Tibial nerve (tissue), 4 donors: ENCODE measurements at regions not wholly inside any gene's neighbourhood (a gene's known extent, or its start where the extent isn't known, plus 50 kb on each side); places are given as distances from the start of the nearest gene placed in this dataset.

Source experiments
- DNase-seq, 2 donors: peaks; one replicate each; pipeline ENCODE4 v3.0.0-alpha.2; 2019; ENCODE audit warnings: low spot score in 2 of 2
- H3K27ac ChIP-seq, 4 donors: fragments of 200-600 bp; sonication (generic) in 3 of 4; one replicate each; pipeline ENCODE4 v1.5.1; 2017 to 2019; ENCODE audit warnings: mild to moderate bottlenecking in 1 of 4
- H3K27me3 ChIP-seq, 2 donors: fragments of 200-600 bp; sonication (generic) in 1 of 2; one replicate each; pipeline versions ENCODE4 v1.5.1 to v1.6.0; 2017 to 2019
- H3K36me3 ChIP-seq, 3 donors: fragments of 200-600 bp; sonication (generic); one replicate each; pipeline ENCODE4 v1.5.1; 2018 to 2019
- H3K4me1 ChIP-seq, 4 donors: fragments of 200-600 bp; sonication (generic) in 3 of 4; one replicate each; pipeline ENCODE4 v1.5.1; 2017 to 2019
- H3K4me3 ChIP-seq, 4 donors: fragments of 200-600 bp; sonication (generic) in 3 of 4; one replicate each; pipeline ENCODE4 v1.5.1; 2017 to 2019; ENCODE audit warnings: mild to moderate bottlenecking in 1 of 4, moderate library complexity in 1 of 4
- H3K9me3 ChIP-seq, 4 donors: fragments of 200-600 bp; sonication (generic) in 3 of 4; one replicate each; pipeline ENCODE4 v1.5.1; 2017 to 2019
- EP300 ChIP-seq, 2 donors: sonication (generic); formaldehyde crosslinking; IDR thresholded peaks; one replicate each; pipeline ENCODE4 v1.6.1; 2017; ENCODE audit warnings: antibody characterized with exemption in 2 of 2, mild to moderate bottlenecking in 1 of 2
- POLR2A ChIP-seq, 2 donors: fragments of 450-650 bp; IDR thresholded peaks; one replicate each; pipeline ENCODE4 v1.6.1; 2017; ENCODE audit warnings: antibody characterized with exemption in 2 of 2, mild to moderate bottlenecking in 2 of 2, moderate library complexity in 2 of 2
- WGBS, 2 donors: methylation state at CpG; one replicate each; pipeline ENCODE4 v1.1.5; 2018; 5-methylcytosine and 5-hydroxymethylcytosine counted together
- TF ChIP-seq, protein P1 (sequence below), 5 experiments: fragments of 200-600 bp in 3 of 5; fragments of 450-650 bp in 2 of 5; sonication (generic) in 3 of 5; IDR thresholded peaks; one replicate each; pipeline ENCODE4 v1.5.1; 2016 to 2019; ENCODE audit warnings: antibody characterized with exemption in 5 of 5, mild to moderate bottlenecking in 3 of 5, moderate library complexity in 2 of 5

DNA sequence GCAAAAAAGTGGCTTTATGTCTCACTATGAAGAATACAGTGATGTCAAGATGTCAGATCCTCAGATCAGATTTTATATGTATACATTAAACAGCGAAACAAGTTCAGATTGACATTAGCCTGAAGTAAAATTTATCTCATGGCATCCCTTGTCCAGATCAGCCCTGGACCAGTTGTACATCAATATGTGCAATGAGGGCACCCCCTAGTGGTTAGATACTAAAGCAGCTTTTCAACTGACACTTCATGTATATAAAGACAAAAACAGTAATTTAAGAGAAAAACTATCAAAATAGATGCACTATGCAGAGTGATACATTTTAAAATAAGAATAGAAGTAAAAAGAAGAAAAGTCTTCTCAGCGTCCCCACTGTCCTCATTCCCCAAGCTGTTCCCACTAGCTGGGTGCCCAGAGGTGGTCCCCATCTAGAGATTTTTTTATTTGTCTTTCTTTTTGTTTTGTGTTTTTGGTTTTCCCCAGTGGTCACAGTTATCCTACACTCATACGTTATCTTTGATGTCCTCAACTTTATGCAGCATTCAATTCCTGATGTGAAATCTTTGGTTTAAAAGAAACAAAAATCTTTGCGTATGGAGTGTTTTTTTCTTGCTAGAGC lies 2193.4 kb upstream of the RAG2 start:
- peak in 1 of 2 donors; percentile 67 for DNase-seq
- Histone ChIP-seq H3K27ac (no peak overlapping the region), H3K9me3 (no peaks in the 10 kb centered on the region), H3K4me1 (no peaks in the 10 kb centered on the region), H3K36me3 (no peaks in the 10 kb centered on the region), H3K4me3 (no peak overlapping the region), H3K27me3 (no peaks in the 10 kb centered on the region)
- TF ChIP-seq, protein P1, sequence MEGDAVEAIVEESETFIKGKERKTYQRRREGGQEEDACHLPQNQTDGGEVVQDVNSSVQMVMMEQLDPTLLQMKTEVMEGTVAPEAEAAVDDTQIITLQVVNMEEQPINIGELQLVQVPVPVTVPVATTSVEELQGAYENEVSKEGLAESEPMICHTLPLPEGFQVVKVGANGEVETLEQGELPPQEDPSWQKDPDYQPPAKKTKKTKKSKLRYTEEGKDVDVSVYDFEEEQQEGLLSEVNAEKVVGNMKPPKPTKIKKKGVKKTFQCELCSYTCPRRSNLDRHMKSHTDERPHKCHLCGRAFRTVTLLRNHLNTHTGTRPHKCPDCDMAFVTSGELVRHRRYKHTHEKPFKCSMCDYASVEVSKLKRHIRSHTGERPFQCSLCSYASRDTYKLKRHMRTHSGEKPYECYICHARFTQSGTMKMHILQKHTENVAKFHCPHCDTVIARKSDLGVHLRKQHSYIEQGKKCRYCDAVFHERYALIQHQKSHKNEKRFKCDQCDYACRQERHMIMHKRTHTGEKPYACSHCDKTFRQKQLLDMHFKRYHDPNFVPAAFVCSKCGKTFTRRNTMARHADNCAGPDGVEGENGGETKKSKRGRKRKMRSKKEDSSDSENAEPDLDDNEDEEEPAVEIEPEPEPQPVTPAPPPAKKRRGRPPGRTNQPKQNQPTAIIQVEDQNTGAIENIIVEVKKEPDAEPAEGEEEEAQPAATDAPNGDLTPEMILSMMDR (IDR thresholded peaks at IDR 0.05), result peak; percentile 63 to 70 (median 65)
- no peak for TF ChIP-seq POLR2A (IDR thresholded peaks at IDR 0.05)
- 34 to 35% methylated on average over 4 of the region's 4 CpGs for WGBS, 2 donors

DNA sequence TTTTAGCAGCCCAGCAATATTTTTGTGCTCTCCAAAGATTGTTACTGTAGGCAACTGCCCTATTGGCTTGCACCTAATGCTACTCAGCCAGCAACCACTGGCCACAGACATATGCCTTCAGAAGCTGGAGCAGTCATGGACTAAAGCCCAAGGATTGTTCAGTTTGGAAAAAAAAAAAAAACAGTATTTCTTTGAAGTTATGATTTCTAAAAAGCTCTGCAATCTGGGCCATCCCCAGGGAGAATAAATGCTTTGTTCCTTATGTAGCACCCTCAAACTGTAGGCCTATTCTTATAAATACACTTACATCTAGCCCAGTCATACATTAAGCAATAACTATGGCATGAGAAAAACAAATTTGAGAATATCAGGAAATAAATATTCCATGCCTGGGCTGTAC lies 2190.5 kb upstream of the RAG2 start:
- TF ChIP-seq POLR2A (IDR thresholded peaks at IDR 0.05) (no peak), EP300 (IDR thresholded peaks at IDR 0.05) (no peak)
- TF ChIP-seq, protein P1 (IDR thresholded peaks at IDR 0.05), result no peak
- no peaks in the 10 kb centered on the region for H3K9me3 ChIP-seq
- H3K27me3 ChIP-seq, result no peaks in the 10 kb centered on the region
- no peak overlapping the region for H3K27ac ChIP-seq
- H3K4me3 ChIP-seq, result no peak overlapping the region
- H3K4me1 ChIP-seq, result no peaks in the 10 kb centered on the region
- no peak for DNase-seq
- H3K36me3 ChIP-seq, result no peaks in the 10 kb centered on the region

DNA sequence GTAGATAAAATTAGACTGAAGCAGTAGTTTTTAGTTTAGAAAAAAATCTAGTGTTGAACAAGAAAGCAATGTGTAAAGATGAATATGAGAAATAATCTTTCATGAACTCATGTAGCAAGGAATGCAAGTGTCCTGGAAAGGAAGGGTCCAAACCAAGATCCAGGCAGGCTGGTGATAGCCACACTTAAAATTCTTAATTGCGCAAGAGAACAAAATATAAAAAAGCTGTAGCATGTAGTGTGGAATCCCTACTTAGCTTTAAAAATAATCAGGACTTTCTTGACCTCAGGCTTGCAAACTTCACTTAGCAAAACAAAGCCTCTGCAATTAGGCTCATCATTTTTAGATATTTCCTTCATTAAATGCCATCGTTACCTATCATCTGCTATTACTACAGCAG lies 2186.1 kb upstream of the RAG2 start:
- Histone ChIP-seq H3K9me3 (no peaks in the 10 kb centered on the region), H3K4me3 (no peak overlapping the region), H3K36me3 (no peaks in the 10 kb centered on the region), H3K27me3 (no peaks in the 10 kb centered on the region), H3K4me1 (no peaks in the 10 kb centered on the region), H3K27ac (no peak overlapping the region)
- no peak for TF ChIP-seq POLR2A (IDR thresholded peaks at IDR 0.05)
- no peak for TF ChIP-seq EP300 (IDR thresholded peaks at IDR 0.05)
- TF ChIP-seq, protein P1 (IDR thresholded peaks at IDR 0.05), result no peak
- 87% methylated on average over 2 of the region's 2 CpGs for WGBS, 2 donors
- no peak for DNase-seq

DNA sequence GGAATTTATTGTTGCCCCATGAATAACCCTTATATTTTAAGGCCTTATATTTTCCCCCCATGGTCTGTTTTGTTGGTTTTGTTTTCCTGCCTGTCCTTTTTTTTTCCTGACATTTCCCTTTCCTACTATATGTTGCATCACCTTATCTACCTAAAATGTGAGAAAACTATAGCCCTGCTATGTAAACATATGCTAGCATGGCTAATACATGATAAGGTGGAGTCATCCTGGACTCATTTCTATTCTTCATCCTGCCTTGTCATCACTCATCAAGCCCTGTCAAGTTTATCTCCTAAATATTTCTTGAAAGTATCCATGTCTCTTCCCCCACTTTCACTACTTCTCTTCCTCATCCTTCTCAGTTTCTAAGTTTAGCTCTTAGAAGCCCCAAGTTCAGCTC lies 2168.8 kb upstream of the RAG2 start:
- H3K4me3 ChIP-seq, result no peak overlapping the region
- no peak overlapping the region for H3K27ac ChIP-seq
- TF ChIP-seq, protein P1 (IDR thresholded peaks at IDR 0.05), result no peak
- no peak for TF ChIP-seq EP300 (IDR thresholded peaks at IDR 0.05)
- TF ChIP-seq POLR2A (IDR thresholded peaks at IDR 0.05), result no peak
- H3K9me3 ChIP-seq, result peaks cover 0 to 10% (median 0%) of the 10 kb centered on the region in 4 donors
- H3K36me3 ChIP-seq, result no peaks in the 10 kb centered on the region
- no peaks in the 10 kb centered on the region for H3K27me3 ChIP-seq
- no peaks in the 10 kb centered on the region for H3K4me1 ChIP-seq
- DNase-seq, result no peak

DNA sequence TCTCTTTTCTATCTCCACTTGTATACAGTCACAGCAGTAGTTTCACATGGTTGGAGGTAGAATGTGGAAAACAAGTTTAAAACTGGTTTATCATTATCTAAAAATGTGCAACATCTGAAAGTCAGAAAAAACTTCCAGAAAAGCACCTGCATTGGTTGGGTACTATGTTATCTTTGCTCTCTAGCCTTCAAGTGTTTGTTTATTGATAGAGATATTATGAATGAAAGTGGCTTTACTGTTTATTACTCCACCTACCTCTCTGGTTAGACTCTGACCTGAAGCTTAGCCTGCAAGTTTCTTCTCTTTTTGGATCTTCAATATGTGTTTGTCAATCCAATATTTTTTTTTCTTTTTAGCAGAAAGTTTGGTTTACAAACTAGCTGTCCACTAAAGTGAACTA lies 2161.4 kb upstream of the RAG2 start:
- no peak for TF ChIP-seq EP300 (IDR thresholded peaks at IDR 0.05)
- peaks cover 0 to 4% (median 0%) of the 10 kb centered on the region in 4 donors for H3K9me3 ChIP-seq
- H3K27me3 ChIP-seq, result no peaks in the 10 kb centered on the region
- no peak for DNase-seq
- no peak overlapping the region for H3K4me3 ChIP-seq
- no peak overlapping the region for H3K27ac ChIP-seq
- H3K36me3 ChIP-seq, result no peaks in the 10 kb centered on the region
- H3K4me1 ChIP-seq, result no peaks in the 10 kb centered on the region

DNA sequence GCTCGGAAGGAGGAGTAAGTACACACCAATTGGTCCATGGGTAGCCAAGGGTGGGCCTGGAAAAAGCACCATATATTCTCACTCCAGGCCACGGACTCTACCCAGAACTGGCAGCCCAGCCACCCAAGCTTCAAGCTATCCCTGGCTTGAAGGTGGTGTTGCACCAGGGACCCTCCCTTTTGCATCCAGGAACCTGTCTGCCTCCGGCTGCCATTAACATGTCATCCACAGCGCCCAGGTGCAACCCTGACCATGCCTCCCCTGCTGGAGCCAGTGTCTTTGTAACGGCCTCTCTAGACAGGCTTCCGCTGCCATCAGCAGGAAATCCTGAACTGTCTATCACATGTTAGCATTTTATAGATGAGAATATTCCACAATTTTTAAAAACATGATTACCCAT lies 2158.5 kb upstream of the RAG2 start:
- no peak for DNase-seq
- no peak overlapping the region for H3K27ac ChIP-seq
- no peaks in the 10 kb centered on the region for H3K36me3 ChIP-seq
- no peak for TF ChIP-seq POLR2A (IDR thresholded peaks at IDR 0.05)
- TF ChIP-seq, protein P1 (IDR thresholded peaks at IDR 0.05), result no peak
- no peak for TF ChIP-seq EP300 (IDR thresholded peaks at IDR 0.05)
- 93 to 98% methylated on average over 6 of the region's 6 CpGs for WGBS, 2 donors
- no peaks in the 10 kb centered on the region for H3K27me3 ChIP-seq
- peaks cover 0 to 4% (median 2%) of the 10 kb centered on the region in 4 donors for H3K9me3 ChIP-seq
- H3K4me1 ChIP-seq, result no peaks in the 10 kb centered on the region
- no peak overlapping the region for H3K4me3 ChIP-seq
